Astrocyte of the spinal cord (primary cell): ENCODE measurements at regions not wholly inside any gene's neighbourhood (a gene's known extent, or its start where the extent isn't known, plus 50 kb on each side); places are given as distances from the start of the nearest gene placed in this dataset.

Experiments used
- DNase-seq: peaks from one replicate; pipeline ENCODE4 v3.0.0; 2011; ENCODE audit warnings: low read depth, low spot score
- H3K4me3 ChIP-seq: 2 replicates; pipeline ENCODE4 v1.5.1; 2011; ENCODE audit warnings: low read depth, mild to moderate bottlenecking, low read length, moderate library complexity
- in situ Hi-C: cut with HindIII; loops from 2 replicates; pipeline ENCODE4 v1.10.0; 2017; ENCODE audit warnings: low sequenced_read_pairs
- TF ChIP-seq, protein P1 (sequence below): IDR thresholded peaks from 2 replicates; pipeline ENCODE4 v1.5.1; 2012; ENCODE audit warnings: low read depth, mild to moderate bottlenecking, low read length, inconsistent platforms

DNA sequence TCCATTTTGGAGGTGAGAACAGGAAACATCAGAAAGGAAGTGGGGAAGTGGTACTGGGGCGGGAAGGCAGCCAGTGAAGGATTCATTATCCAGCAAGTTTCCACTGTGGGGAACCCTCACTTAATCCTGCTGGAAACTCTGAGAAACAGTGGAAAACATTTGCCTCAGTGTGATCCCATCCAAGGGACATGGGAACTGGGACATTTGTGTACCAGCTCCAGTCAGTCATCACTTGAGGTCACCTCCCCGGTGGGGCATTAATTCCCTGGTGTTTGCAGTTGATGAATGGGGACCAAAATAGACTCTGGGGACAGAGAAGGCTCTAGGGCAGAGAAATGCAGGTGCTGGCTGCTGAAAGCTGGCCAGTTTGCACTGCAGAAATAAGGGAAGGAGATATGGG, 599.9 kb downstream of the BUD13 start:
- TF ChIP-seq, protein P1, sequence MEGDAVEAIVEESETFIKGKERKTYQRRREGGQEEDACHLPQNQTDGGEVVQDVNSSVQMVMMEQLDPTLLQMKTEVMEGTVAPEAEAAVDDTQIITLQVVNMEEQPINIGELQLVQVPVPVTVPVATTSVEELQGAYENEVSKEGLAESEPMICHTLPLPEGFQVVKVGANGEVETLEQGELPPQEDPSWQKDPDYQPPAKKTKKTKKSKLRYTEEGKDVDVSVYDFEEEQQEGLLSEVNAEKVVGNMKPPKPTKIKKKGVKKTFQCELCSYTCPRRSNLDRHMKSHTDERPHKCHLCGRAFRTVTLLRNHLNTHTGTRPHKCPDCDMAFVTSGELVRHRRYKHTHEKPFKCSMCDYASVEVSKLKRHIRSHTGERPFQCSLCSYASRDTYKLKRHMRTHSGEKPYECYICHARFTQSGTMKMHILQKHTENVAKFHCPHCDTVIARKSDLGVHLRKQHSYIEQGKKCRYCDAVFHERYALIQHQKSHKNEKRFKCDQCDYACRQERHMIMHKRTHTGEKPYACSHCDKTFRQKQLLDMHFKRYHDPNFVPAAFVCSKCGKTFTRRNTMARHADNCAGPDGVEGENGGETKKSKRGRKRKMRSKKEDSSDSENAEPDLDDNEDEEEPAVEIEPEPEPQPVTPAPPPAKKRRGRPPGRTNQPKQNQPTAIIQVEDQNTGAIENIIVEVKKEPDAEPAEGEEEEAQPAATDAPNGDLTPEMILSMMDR = no peak
- in situ Hi-C loops = no loop called here
- DNase-seq = no peak
- H3K4me3 ChIP-seq = no peak overlapping the region

DNA sequence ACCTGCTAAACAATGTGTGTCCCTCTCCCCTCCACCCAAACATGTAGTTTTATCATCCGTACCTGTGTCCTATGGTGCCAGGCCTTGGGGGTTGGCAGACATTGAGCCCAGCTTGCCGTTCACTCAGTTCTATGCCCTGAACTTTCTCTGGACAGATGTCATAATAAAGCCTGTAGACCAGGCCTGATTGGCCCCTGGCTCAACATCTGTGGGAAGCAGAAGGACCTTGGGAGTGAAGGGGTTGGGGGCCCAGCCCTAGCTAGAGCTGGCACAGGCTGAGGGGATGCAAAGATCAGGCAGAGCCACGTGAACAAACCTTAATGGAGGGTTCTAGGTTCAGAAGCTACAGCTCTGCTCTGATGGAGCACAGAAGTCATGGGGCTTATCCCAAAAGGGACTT, 600.6 kb downstream of the BUD13 start:
- no peak for DNase-seq
- H3K4me3 ChIP-seq = no peak overlapping the region
- TF ChIP-seq, protein P1 = no peak
- in situ Hi-C loops = no loop called here

DNA sequence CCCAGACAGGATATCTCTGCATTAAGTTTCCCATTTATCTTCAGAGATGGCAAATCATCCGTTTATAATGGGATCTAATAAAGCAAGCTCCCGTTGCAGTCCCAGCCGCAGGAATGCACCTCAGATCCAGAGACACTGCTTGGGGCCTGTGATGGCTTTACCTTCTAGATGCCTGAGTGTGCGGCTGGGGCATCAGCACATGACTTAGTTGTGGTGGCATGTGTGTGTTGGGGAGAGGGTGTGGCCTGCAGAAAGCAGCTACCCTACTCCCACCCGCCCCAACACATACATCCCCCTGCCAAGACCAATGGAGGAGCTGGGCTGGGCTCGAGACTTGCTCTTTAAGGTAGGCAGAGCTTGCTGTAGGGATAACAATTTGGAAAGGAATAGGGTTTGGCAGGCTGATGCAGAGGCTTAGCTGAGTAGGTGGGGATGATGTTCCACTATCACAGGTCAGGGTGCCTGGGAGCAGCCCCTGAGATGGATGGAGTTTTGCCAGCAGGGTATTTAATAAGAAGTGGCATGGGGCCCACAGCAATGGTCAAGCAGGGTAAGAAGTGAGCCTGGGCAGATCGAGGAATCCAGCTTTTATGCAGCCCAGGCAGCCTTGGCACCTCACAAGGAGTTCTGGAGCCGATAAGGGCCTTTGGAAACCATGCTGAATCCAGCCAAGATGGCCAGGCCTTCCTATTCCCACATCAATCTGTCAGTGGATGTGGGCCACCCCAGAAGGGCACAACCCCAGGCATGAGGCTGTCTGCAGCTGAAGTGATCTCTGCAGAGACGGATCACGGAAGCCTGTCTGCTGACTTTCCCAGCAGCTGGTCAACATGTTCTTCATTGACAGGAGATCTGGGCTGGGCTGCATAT, 601.3 kb downstream of the BUD13 start:
- no peak overlapping the region for H3K4me3 ChIP-seq
- DNase-seq = no peak
- TF ChIP-seq, protein P1 = no peak
- in situ Hi-C loops = no loop called here

DNA sequence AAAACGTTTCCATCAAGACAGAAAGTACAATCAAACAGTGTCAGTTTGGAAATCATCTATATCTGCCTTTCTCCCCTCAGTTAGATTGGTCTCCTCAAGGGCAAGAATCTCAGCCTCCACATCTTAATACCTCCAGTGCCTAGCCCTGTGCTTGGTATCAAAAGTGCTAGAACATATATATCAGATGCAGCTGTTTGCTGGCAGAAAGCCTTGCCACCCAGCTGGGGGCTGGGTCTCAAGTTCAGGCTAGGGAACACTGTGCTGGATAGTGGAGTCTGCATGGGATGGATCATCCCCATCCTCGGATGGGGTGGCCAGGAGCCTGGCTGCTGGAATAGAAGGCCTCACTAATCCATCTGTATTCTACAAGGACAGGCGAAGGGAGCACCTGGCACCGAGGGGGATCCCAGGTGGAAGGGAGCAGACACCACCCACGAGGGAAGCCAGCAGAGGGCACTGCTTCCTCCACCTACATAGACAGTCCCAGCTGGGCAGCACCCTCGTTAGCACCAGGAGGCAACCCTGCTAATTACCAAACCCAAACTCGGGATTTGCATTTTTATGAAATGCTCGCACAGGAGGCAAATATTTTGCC, 602.2 kb downstream of the BUD13 start:
- TF ChIP-seq, protein P1 = no peak
- no peak for DNase-seq
- H3K4me3 ChIP-seq = no peak overlapping the region
- in situ Hi-C loops = no loop called here

DNA sequence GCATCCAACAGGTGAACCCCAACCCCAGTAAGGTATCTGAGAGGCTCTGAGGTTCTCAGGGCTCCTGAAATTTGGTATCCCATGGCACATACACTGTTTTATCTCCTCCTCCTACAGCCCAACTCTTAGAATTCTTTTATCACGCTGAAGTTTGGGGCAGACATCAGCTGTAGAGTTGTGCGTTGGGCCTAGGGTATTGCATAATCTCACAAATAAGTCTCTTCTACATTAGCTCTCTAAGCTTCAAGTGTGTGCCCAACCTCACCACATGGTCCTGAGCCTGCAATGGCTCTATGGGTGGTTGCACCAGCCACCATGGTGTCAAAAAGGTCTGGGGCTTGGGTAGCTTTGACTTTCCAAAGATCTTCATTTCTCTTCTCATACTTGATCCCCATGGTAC, 603.0 kb downstream of the BUD13 start:
- no peak for DNase-seq
- H3K4me3 ChIP-seq = no peak overlapping the region
- TF ChIP-seq, protein P1 = no peak
- in situ Hi-C loops = no loop called here

DNA sequence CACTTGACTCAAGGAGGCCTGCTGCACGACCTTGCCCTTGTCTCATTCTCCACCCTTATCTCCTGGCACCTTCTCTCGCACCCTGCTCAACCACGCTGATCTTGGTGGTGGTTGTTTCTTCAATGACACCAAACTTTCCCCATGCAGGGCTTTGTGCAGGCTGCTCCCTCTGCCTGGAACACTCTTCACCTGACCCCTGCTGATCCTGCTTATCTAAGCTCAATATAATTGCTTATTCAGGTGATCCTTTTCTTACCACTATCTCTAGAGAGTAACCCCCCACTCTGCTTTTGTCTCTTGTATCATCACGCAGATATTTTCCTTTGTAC, 604.4 kb downstream of the BUD13 start:
- in situ Hi-C loops = no loop called here

More for the DNA sequence above, 604.4 kb downstream of the BUD13 start:
- TF ChIP-seq, protein P1 = no peak
- no peak overlapping the region for H3K4me3 ChIP-seq
- DNase-seq = no peak
